HCT116 (cell line): ENCODE measurements at regions not wholly inside any gene's neighbourhood (a gene's known extent, or its start where the extent isn't known, plus 50 kb on each side); places are given as distances from the start of the nearest gene placed in this dataset.

Experiments used
- CTCF ChIP-seq, 3 experiments: fragments of 200-600 bp in 1 of 3; sonication (generic) in 1 of 3; IDR thresholded peaks in 2 of 3; conservative IDR thresholded peaks in 1 of 3; 2 replicates each; pipeline ENCODE4 v1.5.1; 2012 to 2017; ENCODE audit warnings: low read depth in 2 of 3, low read length in 2 of 3, antibody characterized with exemption in 1 of 3, borderline replicate concordance in 1 of 3, control low read depth in 1 of 3, mild to moderate bottlenecking in 1 of 3, mixed read lengths in 1 of 3, mixed run types in 1 of 3, moderate library complexity in 1 of 3; ENCODE audit not compliant: insufficient read depth in 1 of 3
- EZH2phosphoT487 ChIP-seq: fragments of 200-600 bp; IDR thresholded peaks from 2 replicates; pipeline ENCODE4 v1.6.1; 2018; ENCODE audit warnings: antibody characterized with exemption, borderline replicate concordance
- JUND ChIP-seq: IDR thresholded peaks from 2 replicates; pipeline ENCODE4 v1.6.1; 2012
- POLR2A ChIP-seq: IDR thresholded peaks from 2 replicates; pipeline ENCODE4 v1.7.0; 2011; ENCODE audit warnings: borderline replicate concordance; ENCODE audit not compliant: insufficient read depth, insufficient read length; ENCODE audit errors: extremely low read depth
- POLR2AphosphoS5 ChIP-seq: IDR thresholded peaks from 2 replicates; pipeline ENCODE4 v1.6.1; 2011; ENCODE audit warnings: mild to moderate bottlenecking, low read depth, low read length, moderate library complexity
- SIN3A ChIP-seq: IDR thresholded peaks from 2 replicates; pipeline ENCODE4 v1.6.1; 2012; ENCODE audit warnings: low read depth
- SRF ChIP-seq: IDR thresholded peaks from 2 replicates; pipeline ENCODE4 v1.6.1; 2012; ENCODE audit warnings: low read depth
- TCF7L2 ChIP-seq: IDR thresholded peaks from 2 replicates; pipeline ENCODE4 v1.7.0; 2011; ENCODE audit warnings: borderline replicate concordance, inconsistent platforms; ENCODE audit not compliant: insufficient read depth, insufficient read length; ENCODE audit errors: extremely low read depth
- YY1 ChIP-seq: IDR thresholded peaks from 2 replicates; pipeline ENCODE4 v1.6.1; 2011; ENCODE audit warnings: low read length, low read depth, moderate library complexity, mild to moderate bottlenecking; ENCODE audit not compliant: insufficient replicate concordance; ENCODE audit errors: extremely low read depth
- TF ChIP-seq, protein P1 (sequence below): IDR thresholded peaks from 2 replicates; pipeline ENCODE4 v1.6.1; 2012; ENCODE audit warnings: low read depth

- TF ChIP-seq CTCF (IDR thresholded peaks at IDR 0.05 in 2 of 3, conservative IDR thresholded peaks at IDR 0.05 in 1 of 3; ENCODE audit: borderline replicate concordance in 1 of 3, insufficient read depth in 1 of 3, low read depth in 2 of 3, low read length in 2 of 3) (no peak), POLR2A (no peak), EZH2phosphoT487 (no peak), POLR2AphosphoS5 (no peak), SIN3A (no peak), SRF (no peak), TCF7L2 (no peak), JUND (no peak), YY1 (no peak)
- TF ChIP-seq, protein P1, sequence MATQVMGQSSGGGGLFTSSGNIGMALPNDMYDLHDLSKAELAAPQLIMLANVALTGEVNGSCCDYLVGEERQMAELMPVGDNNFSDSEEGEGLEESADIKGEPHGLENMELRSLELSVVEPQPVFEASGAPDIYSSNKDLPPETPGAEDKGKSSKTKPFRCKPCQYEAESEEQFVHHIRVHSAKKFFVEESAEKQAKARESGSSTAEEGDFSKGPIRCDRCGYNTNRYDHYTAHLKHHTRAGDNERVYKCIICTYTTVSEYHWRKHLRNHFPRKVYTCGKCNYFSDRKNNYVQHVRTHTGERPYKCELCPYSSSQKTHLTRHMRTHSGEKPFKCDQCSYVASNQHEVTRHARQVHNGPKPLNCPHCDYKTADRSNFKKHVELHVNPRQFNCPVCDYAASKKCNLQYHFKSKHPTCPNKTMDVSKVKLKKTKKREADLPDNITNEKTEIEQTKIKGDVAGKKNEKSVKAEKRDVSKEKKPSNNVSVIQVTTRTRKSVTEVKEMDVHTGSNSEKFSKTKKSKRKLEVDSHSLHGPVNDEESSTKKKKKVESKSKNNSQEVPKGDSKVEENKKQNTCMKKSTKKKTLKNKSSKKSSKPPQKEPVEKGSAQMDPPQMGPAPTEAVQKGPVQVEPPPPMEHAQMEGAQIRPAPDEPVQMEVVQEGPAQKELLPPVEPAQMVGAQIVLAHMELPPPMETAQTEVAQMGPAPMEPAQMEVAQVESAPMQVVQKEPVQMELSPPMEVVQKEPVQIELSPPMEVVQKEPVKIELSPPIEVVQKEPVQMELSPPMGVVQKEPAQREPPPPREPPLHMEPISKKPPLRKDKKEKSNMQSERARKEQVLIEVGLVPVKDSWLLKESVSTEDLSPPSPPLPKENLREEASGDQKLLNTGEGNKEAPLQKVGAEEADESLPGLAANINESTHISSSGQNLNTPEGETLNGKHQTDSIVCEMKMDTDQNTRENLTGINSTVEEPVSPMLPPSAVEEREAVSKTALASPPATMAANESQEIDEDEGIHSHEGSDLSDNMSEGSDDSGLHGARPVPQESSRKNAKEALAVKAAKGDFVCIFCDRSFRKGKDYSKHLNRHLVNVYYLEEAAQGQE = no peak
These were observed 727.6 kb downstream of the TRAM1L1 start for GRCh38 chr4:116357758-116358157.
